HG03280 (cell line): ENCODE measurements at regions not wholly inside any gene's neighbourhood (a gene's known extent, or its start where the extent isn't known, plus 50 kb on each side); places are given as distances from the start of the nearest gene placed in this dataset.
"Not testable (repeated sequence)": the region's sequence is repeated elsewhere in the genome, so short reads cannot be mapped to it uniquely, and the experiment has no call there.

Source experiments
- ATAC-seq: cut with Tn5 transposase; IDR thresholded peaks from one replicate; pipeline ENCODE4 v1.9.1; 2021; ENCODE audit warnings: mild to moderate bottlenecking, moderate library complexity; ENCODE audit not compliant: unreplicated experiment

DNA sequence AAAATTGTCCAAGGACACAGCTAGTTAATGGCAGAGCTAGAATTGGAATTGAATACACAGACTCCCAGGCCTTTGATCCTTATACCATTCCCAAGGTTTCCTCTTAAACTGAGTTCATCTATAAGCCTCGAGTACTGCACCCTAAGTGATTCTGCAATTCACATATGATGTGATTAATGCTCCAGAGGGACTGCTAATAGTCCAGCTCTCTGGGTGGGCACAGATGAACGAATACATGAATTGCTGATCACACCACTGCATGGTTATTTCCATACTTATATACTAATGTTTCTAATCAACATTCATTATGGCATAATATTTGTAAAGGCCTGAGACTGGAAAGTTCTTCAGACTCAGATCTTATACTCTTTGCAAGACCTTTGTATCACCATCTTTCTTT lies 101.8 kb downstream of the NUFIP1 start:
- ATAC-seq, result no peak

DNA sequence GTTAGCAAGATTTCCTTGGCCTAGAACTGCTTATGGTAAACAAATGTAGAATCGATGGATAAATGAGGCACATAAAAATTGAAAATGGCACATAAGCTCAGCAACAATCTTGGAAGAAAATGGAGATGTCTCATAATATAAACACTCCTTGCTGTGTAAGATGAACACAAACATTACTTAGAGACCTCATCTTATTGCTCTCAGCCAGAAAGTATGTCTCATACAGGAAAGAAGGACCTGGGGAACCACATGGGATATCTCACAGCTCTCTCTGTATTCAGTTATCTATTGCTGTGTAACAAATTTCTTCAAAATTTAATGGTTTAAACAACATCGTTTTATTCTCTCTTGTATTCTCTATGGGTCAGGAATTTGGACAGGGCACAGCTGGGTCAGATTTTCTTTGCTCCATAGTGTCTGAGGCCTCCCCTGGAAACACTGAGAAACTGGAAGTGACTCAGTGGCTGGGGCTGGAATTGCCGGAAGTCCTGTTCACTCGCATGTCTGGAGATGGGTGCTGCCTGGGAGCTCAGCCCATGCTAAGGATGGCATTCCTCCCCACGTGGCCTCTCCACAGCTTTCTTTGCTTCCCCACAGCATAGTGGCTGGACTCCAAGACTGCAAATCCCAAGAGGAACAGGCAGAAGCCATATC lies 105.1 kb downstream of the NUFIP1 start:
- no peak for ATAC-seq

DNA sequence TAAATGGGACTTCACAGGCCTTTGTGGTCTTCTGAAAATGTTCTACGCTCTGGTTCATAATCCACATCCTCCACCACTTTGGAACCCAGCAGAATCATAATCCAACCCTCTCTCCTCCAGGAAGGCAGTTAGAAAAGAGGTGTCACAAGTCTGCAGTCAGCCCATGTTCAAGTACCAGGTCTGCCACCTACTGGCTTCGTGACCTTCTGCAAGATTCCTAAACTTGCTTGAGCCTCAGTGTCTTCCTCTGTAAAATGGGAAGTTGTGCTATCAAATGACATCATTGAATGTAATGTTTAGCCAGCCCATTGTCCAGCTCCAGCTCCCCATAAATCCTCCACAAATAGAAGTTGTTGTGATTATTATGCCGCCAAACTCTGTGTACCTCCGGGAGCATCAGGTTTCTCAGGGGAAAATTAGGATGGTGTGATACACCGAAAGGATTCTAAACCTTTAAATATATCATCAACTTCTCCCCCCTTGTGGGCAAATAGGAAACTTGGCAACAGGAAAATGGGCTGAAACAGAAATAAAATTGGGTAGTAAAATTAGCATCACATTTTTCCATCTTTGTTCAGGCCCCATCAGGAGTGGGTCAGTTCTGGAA lies 109.7 kb downstream of the NUFIP1 start:
- no peak for ATAC-seq

DNA sequence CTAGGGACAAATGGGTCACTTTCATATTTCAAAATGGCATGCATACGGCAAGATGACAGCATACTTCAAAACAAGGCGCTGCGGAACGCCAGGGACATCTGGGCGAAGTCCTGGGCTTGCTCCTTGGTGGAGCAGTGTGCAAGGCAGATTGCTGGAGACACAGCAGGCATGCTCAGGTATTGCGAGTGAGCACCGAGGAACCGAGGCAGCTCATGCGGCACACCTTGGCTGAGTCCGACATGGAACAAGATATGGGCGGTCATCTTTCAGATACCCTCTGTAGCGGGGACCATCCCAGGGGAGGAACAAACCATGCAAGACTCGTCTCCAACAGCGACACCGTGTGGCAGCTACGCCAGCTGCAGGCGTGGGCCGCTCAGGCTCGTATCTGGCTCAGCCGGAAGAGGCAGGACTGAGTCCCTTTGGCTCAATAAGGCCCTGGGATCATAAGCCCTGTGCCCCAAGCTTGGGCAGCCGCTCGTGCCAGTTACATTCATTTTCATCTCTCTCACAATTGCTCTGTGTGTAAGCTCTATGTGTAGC lies 112.4 kb downstream of the NUFIP1 start:
- no peak for ATAC-seq

DNA sequence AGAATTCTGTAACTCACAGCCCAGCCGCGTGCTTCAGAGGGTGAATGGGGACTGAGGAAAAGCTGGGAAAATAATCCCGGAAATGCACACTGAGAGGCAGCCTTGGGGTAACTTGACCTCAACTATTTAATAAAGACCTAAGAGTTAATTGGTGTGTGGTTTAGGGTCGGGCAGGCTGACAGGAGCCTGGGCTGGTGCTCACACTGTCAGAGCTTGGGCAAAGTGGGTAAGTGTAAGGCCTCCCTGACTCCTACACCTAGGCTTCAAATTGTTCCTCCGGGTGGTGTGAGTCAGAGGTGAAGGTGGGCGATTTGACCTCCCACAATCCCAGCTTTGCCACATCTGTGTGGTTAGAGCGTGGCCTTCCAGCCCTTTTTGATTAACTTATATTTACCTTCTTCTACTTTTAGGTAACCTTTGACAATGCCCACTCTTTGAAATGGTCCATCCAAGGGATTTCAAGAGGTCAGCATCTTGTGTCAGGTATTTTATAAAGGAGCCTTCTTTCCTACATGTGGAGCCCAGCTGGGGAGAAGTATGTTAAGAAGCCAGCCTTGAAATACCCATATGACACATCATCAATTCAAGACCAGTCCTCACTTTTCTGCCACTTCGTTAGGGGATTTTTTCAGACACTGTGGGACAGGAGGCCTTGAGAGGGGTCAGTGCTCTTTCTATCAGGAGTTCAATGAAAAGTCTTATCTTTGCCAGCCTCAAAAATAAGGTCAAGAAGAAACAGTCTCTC lies 114.2 kb downstream of the NUFIP1 start:
- no peak for ATAC-seq

DNA sequence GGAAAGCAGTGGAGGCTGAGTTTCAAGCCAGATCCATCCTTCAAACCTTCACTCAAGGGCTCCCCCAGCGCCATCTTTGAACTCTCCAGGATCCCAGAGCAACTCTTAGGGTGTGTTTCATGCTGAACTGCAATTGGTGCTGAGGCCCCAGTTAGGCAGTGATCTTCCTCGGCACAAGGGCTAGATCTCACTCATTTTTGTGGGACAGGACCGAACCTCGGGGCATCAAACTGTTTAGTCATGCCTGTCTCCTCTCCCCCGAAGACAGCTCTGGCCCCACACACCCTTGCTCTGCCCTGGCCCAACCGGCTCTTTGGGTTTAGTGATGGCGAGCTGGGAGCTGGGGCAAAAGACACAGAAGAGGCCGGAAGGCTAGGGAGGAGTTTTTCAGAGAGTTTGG lies 115.1 kb downstream of the NUFIP1 start:
- ATAC-seq, result no peak

DNA sequence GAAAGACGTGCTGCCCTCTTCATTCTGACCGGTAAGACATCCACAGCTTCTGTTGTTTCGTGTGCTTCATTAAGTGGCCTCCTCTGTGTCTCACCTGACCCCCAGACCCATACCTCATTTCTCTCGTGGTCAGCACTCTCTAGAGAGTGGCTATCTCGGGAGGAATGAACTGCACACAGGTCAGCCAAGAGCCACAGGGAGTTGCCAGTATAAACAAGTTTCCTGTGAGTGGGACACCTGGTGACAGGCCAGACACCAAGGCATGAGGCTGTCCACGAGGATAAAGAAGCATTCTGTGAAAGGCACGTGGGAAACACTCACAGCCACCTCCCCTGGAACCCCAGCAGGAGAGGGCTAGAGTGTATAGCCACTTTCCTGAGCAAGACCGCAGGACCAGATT lies 115.8 kb downstream of the NUFIP1 start:
- no peak for ATAC-seq

DNA sequence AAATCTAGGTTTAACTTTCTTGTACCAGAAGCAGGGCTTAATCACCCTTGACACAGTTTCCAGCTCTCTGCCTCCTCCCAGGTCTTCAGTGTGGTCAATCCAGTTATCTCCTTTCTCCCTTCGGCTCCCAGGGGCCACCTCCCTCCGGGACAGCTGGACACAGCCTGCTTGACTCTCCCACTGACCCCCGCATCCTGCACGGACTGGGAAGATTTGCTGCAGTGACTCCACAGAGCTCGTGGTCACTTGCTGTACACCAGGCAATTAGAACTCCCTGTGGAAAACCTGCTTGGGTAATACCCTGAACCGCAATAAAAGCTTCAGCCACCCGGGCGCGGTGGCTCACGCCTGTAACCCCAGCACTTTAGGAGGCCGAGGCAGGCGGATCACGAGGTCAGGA lies 116.5 kb downstream of the NUFIP1 start:
- ATAC-seq, result no peak

DNA sequence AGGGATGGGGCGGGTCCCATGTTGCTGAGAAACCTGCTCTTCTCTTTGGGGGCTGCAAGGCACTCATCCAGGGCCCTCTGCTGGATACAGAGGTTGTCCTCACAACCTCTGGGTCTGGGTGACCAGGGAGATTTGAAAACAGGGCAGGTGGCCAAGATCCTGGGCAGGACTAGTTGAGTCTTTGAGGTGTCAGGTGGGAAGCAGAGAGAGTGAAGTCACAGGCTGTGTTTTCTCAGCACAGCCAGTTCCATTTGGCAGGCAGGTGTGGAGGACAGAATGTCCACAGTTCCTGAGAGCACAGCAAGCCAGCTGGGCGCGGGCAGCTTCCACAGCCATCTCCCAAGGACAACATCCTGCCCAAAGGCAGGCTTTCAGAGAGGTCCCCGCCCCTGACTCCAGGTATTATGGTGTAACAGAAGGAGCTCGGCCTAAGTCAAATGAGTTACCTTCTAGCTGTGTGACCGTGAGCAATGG lies 118.8 kb downstream of the NUFIP1 start:
- ATAC-seq, result no peak

DNA sequence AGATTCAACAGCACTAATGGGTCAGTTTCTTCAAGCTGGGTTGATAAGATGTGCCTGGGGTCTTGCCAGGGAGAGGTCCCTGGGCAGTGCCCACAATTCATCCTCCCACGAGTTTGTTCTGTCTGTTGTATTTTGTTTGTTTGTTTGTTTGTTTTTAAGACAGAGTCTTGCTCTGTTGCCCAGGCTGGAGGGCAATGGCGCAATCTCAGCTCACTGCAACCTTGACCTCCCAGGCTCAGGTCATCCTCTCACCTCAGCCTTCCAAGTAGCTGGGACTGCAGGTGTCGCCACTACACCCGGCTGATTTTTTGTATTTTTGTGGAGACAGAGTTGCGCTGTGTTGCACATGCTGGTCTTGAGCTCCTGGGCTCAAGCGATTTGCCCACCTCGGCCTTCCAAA lies 120.1 kb downstream of the NUFIP1 start:
- ATAC-seq, result no peak

DNA sequence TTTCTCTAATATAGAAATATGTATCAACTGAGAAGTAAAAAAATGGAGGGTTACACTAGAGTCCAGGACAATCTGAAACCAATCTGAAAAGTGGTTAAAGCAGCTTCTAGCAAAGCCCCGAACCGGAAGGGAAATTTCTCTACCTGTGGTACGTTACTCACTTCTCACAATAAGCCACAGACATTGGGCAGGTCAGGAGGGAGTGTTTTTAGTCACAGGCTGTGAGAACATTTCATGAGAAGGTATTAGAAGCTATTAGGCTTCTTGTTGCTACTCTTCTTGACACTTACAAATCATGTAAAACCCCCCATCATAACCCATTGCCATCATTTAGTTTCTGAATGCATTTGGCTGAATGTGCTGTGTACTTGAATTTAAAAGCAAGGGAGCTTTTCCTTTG lies 120.9 kb downstream of the NUFIP1 start:
- no peak for ATAC-seq

DNA sequence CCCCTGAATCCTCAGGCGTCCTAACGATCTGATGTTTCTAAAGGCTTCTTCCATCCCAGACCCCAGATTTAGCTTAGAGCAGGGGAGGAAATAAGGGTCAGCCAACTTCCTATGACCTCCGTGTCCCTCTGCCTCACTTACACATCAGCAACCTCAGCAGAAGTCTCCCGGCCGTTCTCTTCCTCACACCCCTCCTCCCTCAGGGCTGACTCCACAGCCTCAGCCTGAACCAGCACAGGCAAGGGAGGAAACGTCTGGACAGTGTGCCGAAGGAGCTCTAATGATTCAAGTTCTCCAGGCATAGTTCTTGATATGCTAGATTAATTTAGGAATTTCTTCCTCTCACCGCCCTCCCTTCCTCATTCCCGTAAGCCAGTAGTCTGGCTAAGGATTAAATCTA lies 121.4 kb downstream of the NUFIP1 start:
- ATAC-seq, result no peak

DNA sequence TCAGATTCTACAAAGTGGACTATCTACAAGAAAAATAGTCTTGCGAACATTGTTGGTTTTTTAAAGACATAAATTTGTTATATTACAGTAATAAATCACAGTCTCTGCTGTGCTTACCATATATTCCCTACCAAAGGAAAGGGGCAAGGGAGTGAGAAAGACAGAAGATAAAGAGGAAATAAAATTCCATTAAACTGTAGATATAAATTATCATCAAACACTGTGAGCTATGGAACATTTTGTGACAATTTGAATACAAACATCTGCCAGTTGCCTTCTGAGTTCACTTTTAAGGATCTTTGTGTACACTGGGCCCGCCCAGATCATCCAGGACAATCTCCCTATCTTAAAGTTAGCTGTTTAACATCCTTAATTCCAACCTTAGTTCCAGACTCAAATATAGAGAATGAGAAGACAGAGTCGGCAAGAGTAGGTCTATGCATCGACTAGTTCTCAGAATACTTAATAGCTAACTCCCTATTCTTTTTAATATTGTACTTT lies 122.8 kb downstream of the NUFIP1 start:
- ATAC-seq, result no peak

DNA sequence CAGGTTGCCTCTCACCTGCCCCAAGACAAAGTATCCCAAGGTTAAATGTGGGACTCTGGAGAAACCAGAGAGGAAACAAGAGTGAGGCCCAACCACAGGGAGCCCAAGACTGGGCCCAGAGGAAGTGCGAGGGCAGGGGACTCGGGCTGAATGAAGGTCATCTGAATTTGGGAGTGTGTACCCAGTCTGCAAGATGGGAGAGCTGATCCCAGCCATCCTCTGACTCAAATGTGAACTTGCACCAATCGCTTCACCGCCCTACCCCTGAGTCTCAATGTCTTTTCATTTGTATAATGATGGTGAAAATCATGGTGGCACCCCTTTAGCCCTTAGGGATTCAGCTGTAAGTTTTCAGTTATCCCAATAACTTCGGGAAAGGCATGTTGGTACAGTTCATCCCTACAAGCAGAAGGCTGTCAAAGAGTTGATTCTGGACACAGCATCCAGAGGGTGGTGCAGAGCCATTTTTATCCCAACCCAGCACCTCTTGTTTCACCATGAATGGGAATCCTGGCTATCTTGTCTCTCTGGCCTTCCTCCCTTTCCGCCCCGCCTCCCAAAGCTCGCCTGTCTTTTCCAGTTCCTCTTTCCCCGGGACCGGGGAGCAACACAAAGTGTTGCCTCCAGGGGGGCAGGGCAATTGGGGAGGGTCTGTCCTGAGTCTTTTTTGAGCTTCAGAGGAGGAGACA lies 123.4 kb downstream of the NUFIP1 start:
- ATAC-seq, result no peak

DNA sequence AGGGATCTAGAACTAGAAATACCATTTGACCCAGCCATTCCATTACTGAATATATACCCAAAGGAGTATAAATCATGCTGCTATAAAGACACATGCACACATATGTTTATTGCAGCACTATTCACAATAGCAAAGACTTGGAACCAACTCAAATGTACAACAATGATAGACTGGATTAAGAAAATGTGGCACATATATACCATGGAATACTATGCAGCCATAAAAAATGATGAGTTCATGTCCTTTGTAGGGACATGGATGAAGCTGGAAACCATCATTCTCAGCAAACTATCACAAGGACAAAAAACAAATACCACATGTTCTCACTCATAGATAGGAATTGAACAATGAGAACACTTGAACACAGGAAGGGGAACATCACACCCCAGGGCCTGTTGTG lies 125.6 kb downstream of the NUFIP1 start:
- not testable (repeated sequence) for ATAC-seq

DNA sequence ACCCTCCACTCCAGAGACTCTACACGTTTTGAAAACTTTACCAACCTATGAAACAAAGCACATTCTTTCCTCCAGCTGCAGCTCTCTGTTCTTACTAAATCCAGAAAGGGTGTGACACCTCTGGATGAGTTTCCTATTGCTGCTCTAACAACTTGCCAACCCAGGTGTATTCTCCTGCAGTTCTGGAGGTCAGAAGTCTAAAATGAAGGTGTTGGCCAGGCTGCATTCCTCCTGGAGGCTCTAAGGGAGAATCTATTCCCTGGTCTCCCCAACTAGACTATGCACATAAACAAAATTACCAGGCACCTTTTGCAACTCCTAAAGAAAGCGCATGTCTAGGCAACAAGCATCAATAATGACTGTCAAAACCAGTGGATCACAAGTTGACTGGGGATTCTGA lies 128.8 kb downstream of the NUFIP1 start:
- ATAC-seq, result no peak

DNA sequence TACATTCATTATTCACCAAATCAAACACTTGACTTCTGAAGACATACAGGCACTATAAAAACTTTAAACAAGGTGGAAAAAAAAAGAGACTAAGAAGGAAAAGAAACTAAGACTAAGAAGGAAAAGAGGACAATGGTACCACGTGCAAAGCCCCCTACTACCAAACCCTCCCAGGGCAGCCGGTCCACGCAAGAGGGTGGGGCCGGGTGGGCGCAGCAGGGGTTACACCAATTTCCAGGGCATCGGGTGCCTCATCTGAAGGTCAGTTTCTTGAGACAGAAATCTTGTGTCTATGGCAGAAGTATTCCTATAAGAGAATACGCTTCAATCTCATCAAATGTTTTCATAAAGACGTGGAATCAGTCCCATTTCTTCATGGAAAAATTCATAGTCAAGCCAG lies 131.5 kb downstream of the NUFIP1 start:
- ATAC-seq, result no peak

DNA sequence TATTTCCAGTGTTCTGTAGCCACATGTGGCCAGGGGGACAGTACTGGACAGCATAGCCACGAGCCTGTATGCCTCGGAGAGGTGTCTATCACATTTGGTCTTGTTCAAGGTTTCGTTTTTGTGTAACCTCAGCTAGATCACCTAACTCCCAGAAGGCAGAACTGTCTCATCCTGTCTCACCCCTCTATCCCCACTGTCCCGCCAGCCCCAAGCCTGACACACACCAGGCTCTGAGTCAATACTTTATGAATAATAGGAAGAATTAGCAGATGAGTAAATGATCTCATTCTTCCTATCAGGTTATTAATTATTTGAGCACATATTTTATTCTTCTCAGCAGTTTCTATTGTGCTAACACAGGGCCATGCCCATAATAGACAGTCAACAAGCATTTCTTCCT lies 132.2 kb downstream of the NUFIP1 start:
- no peak for ATAC-seq

DNA sequence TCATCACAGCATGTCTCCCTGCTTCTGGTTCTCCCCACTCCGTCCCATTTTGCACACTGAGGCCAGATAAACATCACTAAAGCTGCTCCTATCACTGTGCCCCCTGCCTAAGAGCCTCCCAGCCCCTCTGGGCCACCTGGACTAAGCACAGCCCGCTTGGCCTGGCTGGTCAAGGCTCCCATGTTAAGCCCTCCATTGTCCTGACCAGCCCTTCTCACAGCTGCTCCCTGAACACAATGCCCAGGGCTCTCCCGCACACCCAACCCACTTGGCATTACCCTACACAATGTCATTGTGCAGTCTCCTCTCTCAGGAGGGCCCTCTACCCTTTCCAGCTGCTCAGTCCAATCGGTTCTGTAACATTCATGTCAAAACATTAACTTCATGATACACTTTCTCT lies 133.4 kb downstream of the NUFIP1 start:
- no peak for ATAC-seq

DNA sequence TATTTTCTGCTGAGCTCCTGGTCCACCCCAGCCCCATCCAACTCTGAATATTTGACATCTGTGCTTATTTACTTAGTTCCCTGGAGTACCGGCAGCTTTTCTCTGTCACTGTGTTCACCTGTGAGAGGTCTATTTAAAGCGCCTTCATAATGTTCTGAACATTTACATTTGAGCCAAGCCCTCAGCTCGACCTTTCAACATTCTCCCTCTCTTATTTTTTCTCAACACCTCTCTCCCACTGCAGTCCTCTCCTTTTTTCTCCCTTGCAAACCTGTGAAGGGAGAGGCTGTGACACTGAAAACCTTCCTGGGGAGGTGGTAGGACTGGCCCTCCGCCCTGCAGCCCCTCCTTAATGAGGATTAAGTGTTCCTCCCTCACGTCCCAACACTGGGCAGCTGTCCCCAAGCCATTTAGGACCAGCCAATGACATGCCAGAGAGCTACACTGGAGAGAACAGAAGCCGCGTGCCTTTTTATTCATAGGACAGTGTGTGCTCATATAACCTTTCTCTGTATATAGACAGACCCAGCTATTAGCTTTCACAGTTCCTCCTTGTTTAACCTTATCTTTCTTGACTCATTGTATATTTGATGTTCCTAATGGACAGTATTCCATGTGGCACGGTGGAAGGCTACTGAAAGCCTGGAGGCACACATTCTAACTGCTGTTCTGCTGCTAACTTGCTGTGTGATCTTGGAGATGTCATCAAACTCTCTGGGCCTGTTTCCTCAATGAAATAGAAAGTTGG lies 134.8 kb downstream of the NUFIP1 start:
- no peak for ATAC-seq

DNA sequence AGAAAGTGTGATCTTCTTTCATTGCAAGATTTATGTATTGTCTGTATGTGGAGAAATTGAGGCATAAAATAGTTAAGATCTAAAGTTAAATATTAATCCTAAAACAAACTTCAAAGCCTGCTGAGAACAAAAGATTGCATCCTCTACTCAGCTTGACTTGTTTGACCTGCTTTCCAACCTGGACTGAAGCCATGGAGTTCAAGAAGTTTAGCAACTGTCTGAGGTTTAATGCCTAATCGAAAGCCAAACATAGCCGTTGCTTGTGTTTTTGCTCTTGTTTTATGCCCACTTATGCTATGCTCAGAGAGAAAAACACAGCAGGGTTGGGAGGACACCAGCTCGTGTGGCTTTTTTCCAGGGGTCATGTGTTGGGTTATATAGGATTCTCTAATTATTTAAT lies 135.6 kb downstream of the NUFIP1 start:
- ATAC-seq, result no peak
